ENCODE measurements at regions not wholly inside any gene's neighbourhood (a gene's known extent, or its start where the extent isn't known, plus 50 kb on each side); places are given as distances from the start of the nearest gene placed in this dataset.
"Not testable (repeated sequence)": the region's sequence is repeated elsewhere in the genome, so short reads cannot be mapped to it uniquely, and the experiment has no call there.

- DNase-seq, ATAC-seq: not testable (repeated sequence)
Measured at GRCh38 chr10:35263827-35264226, 72.5 kb upstream of the CCNY start.

- not testable (repeated sequence) for ATAC-seq, DNase-seq
Measured at GRCh38 chr10:35264636-35265035, 71.7 kb upstream of the CCNY start.

- ATAC-seq (no peak), DNase-seq (no peak)
Measured at GRCh38 chr10:35265435-35265834, 70.9 kb upstream of the CCNY start.

GRCh38 chr10:35268323-35268722, 68.0 kb upstream of the CCNY start:
- ATAC-seq (no peak), DNase-seq (no peak)

- DNase-seq = no peak
- no peak for ATAC-seq
Measured at GRCh38 chr10:35268791-35269257, 67.5 kb upstream of the CCNY start.

GRCh38 chr10:35270100-35270499, 66.2 kb upstream of the CCNY start:
- ATAC-seq = peak; percentile 76
- DNase-seq = no peak

GRCh38 chr10:35271086-35271858, 65.0 kb upstream of the CCNY start:
- ATAC-seq (no peak), DNase-seq (no peak)

- DNase-seq = not testable (repeated sequence)
Measured at GRCh38 chr10:35271859-35272165, 64.5 kb upstream of the CCNY start.

GRCh38 chr10:35272401-35272800, 63.9 kb upstream of the CCNY start:
- ATAC-seq, DNase-seq: not testable (repeated sequence)

More at GRCh38 chr10:35271859-35272165, 64.5 kb upstream of the CCNY start:
- ATAC-seq = not testable (repeated sequence)

- DNase-seq, ATAC-seq: not testable (repeated sequence)
Measured at GRCh38 chr10:35273994-35274393, 62.3 kb upstream of the CCNY start.

GRCh38 chr10:35274498-35275060, 61.7 kb upstream of the CCNY start:
- ATAC-seq = no peak
- DNase-seq = no peak

- DNase-seq (no peak), ATAC-seq (no peak)
Measured at GRCh38 chr10:35276889-35277288, 59.4 kb upstream of the CCNY start.

- not testable (repeated sequence) for ATAC-seq, DNase-seq
Measured at GRCh38 chr10:35280246-35280645, 56.1 kb upstream of the CCNY start.
